ENCODE measurements at regions not wholly inside any gene's neighbourhood (a gene's known extent, or its start where the extent isn't known, plus 50 kb on each side); places are given as distances from the start of the nearest gene placed in this dataset.

DNA sequence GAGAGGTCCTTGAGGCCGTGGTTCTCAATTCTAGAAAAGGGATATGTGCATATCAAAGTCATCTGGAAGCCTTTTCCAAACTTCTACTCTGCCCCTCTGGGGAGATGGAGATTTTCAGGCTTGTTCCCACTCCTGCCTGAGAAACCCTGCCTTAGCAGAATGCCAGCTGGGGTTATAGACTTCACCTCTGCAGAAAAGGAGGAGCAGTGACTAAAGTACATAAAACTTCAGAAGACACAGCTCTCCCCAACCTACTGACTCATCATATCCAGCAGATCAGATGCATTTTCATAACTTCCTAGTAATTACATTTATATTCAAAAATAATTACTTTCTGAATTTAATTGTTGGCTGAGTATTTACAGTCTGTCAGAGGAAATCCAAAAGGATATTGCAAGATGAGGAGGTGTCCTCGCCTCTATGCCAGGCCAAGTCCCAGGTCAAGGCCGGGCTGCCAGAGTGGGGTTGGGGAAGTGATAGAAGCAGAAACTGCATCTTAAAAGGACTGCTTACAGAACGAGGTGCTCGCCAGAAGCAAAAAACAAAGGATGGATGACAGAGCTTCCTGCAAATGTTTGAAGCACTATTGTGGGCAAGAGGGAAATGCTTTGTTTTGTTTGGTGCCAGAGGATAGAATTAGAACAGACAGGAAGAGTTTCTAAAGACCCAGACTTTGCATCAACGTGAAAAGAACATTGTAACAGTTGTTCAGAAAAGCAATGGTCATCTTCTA, 75.6 kb upstream of the APCDD1 start:
- TF ChIP-seq, protein P1, sequence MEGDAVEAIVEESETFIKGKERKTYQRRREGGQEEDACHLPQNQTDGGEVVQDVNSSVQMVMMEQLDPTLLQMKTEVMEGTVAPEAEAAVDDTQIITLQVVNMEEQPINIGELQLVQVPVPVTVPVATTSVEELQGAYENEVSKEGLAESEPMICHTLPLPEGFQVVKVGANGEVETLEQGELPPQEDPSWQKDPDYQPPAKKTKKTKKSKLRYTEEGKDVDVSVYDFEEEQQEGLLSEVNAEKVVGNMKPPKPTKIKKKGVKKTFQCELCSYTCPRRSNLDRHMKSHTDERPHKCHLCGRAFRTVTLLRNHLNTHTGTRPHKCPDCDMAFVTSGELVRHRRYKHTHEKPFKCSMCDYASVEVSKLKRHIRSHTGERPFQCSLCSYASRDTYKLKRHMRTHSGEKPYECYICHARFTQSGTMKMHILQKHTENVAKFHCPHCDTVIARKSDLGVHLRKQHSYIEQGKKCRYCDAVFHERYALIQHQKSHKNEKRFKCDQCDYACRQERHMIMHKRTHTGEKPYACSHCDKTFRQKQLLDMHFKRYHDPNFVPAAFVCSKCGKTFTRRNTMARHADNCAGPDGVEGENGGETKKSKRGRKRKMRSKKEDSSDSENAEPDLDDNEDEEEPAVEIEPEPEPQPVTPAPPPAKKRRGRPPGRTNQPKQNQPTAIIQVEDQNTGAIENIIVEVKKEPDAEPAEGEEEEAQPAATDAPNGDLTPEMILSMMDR (IDR thresholded peaks at IDR 0.05; ENCODE audit: insufficient read depth, low read depth, low read length), result no peak
- no peak for TF ChIP-seq EZH2 (IDR thresholded peaks at IDR 0.05; ENCODE audit: insufficient read depth, low read length)

All from astrocyte (in vitro differentiated cells and primary cell).